ENCODE measurements at regions not wholly inside any gene's neighbourhood (a gene's known extent, or its start where the extent isn't known, plus 50 kb on each side); places are given as distances from the start of the nearest gene placed in this dataset.
"Not testable (repeated sequence)": the region's sequence is repeated elsewhere in the genome, so short reads cannot be mapped to it uniquely, and the experiment has no call there.

- CTCF ChIA-PET; H3K36me3 ChIP-seq (ENCODE audit: control insufficient read depth, insufficient read depth, low read length); H3K27me3 ChIP-seq (ENCODE audit: control insufficient read depth, insufficient read depth, low read length); POLR2A ChIA-PET; H3K4me3 ChIP-seq (ENCODE audit: low read depth, low read length); DNase-seq (ENCODE audit: low read depth): not testable (repeated sequence)
Observed at GRCh38 chr10:47578547-47578946, 55.1 kb upstream of the AGAP9 start.

Measured in BJ (cell line).